HEK293 (cell line): ENCODE measurements at regions not wholly inside any gene's neighbourhood (a gene's known extent, or its start where the extent isn't known, plus 50 kb on each side); places are given as distances from the start of the nearest gene placed in this dataset.
A peak's percentile ranks its signal among the peaks of the same experiment; 100 is the strongest.

Experiments used
- CTCF ChIA-PET: fragments of 350-600 bp; formaldehyde crosslinking; extraction: SDS; loops from one replicate; lab custom pipeline; 2021; ENCODE audit warnings: antibody characterized with exemption; lab: Yijun Ruan, JAX
- POLR2A ChIA-PET: fragments of 300-600 bp; formaldehyde crosslinking; extraction: SDS; loops from one replicate; lab custom pipeline; 2020; ENCODE audit warnings: antibody characterized with exemption, inconsistent platforms; lab: Yijun Ruan, JAX
- H3K27ac ChIP-seq: fragments of 200-500 bp; sonication (Bioruptor generic); 2 replicates; pipeline ENCODE4 v1.5.1; 2014; ENCODE audit warnings: low read depth, low read length, control low read depth, inconsistent platforms; ENCODE audit errors: extremely low read depth
- H3K36me3 ChIP-seq, 2 experiments: fragments of 200-500 bp in 1 of 2; sonication (Bioruptor generic) in 1 of 2; 1 replicate in 1 of 2; 2 replicates in 1 of 2; pipeline ENCODE4 v1.5.1; 2014 to 2017; ENCODE audit warnings: inconsistent platforms in 2 of 2, low read length in 2 of 2; ENCODE audit not compliant: control insufficient read depth in 2 of 2, insufficient read depth in 1 of 2
- H3K4me1 ChIP-seq: fragments of 200-500 bp; sonication (Bioruptor generic); 2 replicates; pipeline ENCODE4 v1.5.1; 2014; ENCODE audit warnings: mild to moderate bottlenecking, low read length, inconsistent platforms; ENCODE audit not compliant: control insufficient read depth, insufficient read depth
- H3K4me3 ChIP-seq: 2 replicates; pipeline ENCODE4 v1.5.1; 2011; ENCODE audit warnings: low read depth, mild to moderate bottlenecking, control low read depth, low read length, moderate library complexity
- H3K9me3 ChIP-seq: fragments of 200-500 bp; sonication (Bioruptor generic); 2 replicates; pipeline ENCODE4 v1.5.1; 2014; ENCODE audit warnings: low read depth, low read length, inconsistent platforms; ENCODE audit not compliant: control insufficient read depth, insufficient read depth
- BCL11A ChIP-seq: fragments of 450-650 bp; formaldehyde crosslinking; IDR thresholded peaks from 2 replicates; pipeline ENCODE4 v1.5.1; 2016; ENCODE audit warnings: low read depth, missing biosample characterization, missing genetic modification characterization
- KLF1 ChIP-seq: fragments of 450-650 bp; formaldehyde crosslinking; IDR thresholded peaks from 2 replicates; pipeline ENCODE4 v1.5.1; 2016; ENCODE audit warnings: missing biosample characterization, missing genetic modification characterization
- KLF7 ChIP-seq: fragments of 450-650 bp; formaldehyde crosslinking; IDR thresholded peaks from 2 replicates; pipeline ENCODE4 v1.5.1; 2016; ENCODE audit warnings: missing biosample characterization, missing genetic modification characterization, borderline replicate concordance
- RBAK ChIP-seq: fragments of 450-650 bp; formaldehyde crosslinking; IDR thresholded peaks from 2 replicates; pipeline ENCODE4 v1.5.1; 2016; ENCODE audit warnings: missing biosample characterization, missing genetic modification characterization
- SCRT2 ChIP-seq: fragments of 450-650 bp; formaldehyde crosslinking; IDR thresholded peaks from 2 replicates; pipeline ENCODE4 v1.5.1; 2016; ENCODE audit warnings: missing biosample characterization, missing genetic modification characterization
- YY1 ChIP-seq: fragments of 450-650 bp; formaldehyde crosslinking; IDR thresholded peaks from 2 replicates; pipeline ENCODE4 v1.5.1; 2018; ENCODE audit warnings: missing biosample characterization, missing genetic modification characterization
- ZBTB1 ChIP-seq: fragments of 450-650 bp; formaldehyde crosslinking; IDR thresholded peaks from 2 replicates; pipeline ENCODE4 v1.5.1; 2016; ENCODE audit warnings: missing biosample characterization, missing genetic modification characterization
- ZBTB11 ChIP-seq: fragments of 450-650 bp; formaldehyde crosslinking; conservative IDR thresholded peaks from 2 replicates; pipeline ENCODE4 v1.5.1; 2016; ENCODE audit warnings: low read depth, missing biosample characterization, missing genetic modification characterization
- ZNF16 ChIP-seq: fragments of 450-650 bp; formaldehyde crosslinking; IDR thresholded peaks from 2 replicates; pipeline ENCODE4 v1.5.1; 2016; ENCODE audit warnings: low read depth, missing biosample characterization, missing genetic modification characterization
- ZNF169 ChIP-seq: fragments of 450-650 bp; formaldehyde crosslinking; IDR thresholded peaks from 2 replicates; pipeline ENCODE4 v1.5.1; 2016; ENCODE audit warnings: missing biosample characterization, missing genetic modification characterization
- ZNF19 ChIP-seq: fragments of 450-650 bp; formaldehyde crosslinking; IDR thresholded peaks from 2 replicates; pipeline ENCODE4; 2016; ENCODE audit warnings: missing biosample characterization, missing genetic modification characterization, low read depth
- ZNF223 ChIP-seq: fragments of 450-650 bp; formaldehyde crosslinking; IDR thresholded peaks from 2 replicates; pipeline ENCODE4 v1.5.1; 2016; ENCODE audit warnings: missing biosample characterization, missing genetic modification characterization
- ZNF23 ChIP-seq: fragments of 450-650 bp; formaldehyde crosslinking; IDR thresholded peaks from 2 replicates; pipeline ENCODE4 v1.5.1; 2016; ENCODE audit warnings: missing biosample characterization, missing genetic modification characterization, borderline replicate concordance
- ZNF24 ChIP-seq: fragments of 450-650 bp; formaldehyde crosslinking; IDR thresholded peaks from 2 replicates; pipeline ENCODE4 v1.5.1; 2016; ENCODE audit warnings: missing biosample characterization, missing genetic modification characterization
- ZNF266 ChIP-seq: fragments of 450-650 bp; formaldehyde crosslinking; IDR thresholded peaks from 2 replicates; pipeline ENCODE4 v1.5.1; 2016; ENCODE audit warnings: missing biosample characterization, missing genetic modification characterization, low read depth
- ZNF311 ChIP-seq: fragments of 450-650 bp; formaldehyde crosslinking; IDR thresholded peaks from 2 replicates; pipeline ENCODE4 v1.5.1; 2017; ENCODE audit warnings: missing biosample characterization, missing genetic modification characterization, borderline replicate concordance
- ZNF324 ChIP-seq: fragments of 450-650 bp; formaldehyde crosslinking; IDR thresholded peaks from 2 replicates; pipeline ENCODE4 v1.5.1; 2016; ENCODE audit warnings: missing biosample characterization, missing genetic modification characterization
- ZNF350 ChIP-seq: fragments of 450-650 bp; formaldehyde crosslinking; IDR thresholded peaks from 2 replicates; pipeline ENCODE4 v1.5.0; 2017; ENCODE audit warnings: missing biosample characterization, mild to moderate bottlenecking, missing genetic modification characterization
- ZNF610 ChIP-seq: fragments of 450-650 bp; formaldehyde crosslinking; IDR thresholded peaks from 2 replicates; pipeline ENCODE4 v1.5.1; 2016; ENCODE audit warnings: missing biosample characterization, missing genetic modification characterization, borderline replicate concordance
- ZNF677 ChIP-seq: fragments of 450-650 bp; IDR thresholded peaks from 2 replicates; pipeline ENCODE4 v1.5.0; 2018; ENCODE audit warnings: missing biosample characterization, mild to moderate bottlenecking, missing genetic modification characterization, moderate library complexity
- ZNF777 ChIP-seq: fragments of 450-650 bp; formaldehyde crosslinking; IDR thresholded peaks from 2 replicates; pipeline ENCODE4 v1.5.1; 2017; ENCODE audit warnings: missing biosample characterization, missing genetic modification characterization, borderline replicate concordance
- ZSCAN23 ChIP-seq: fragments of 450-650 bp; formaldehyde crosslinking; IDR thresholded peaks from 2 replicates; pipeline ENCODE4 v1.5.1; 2016; ENCODE audit warnings: missing biosample characterization, missing genetic modification characterization
- TF ChIP-seq, protein P1 (sequence below): fragments of 450-650 bp; formaldehyde crosslinking; IDR thresholded peaks from 2 replicates; pipeline ENCODE4 v1.5.1; 2016; ENCODE audit warnings: missing biosample characterization, missing genetic modification characterization

- no peak for TF ChIP-seq ZNF223
- no peak for TF ChIP-seq KLF1
- TF ChIP-seq ZNF777 (tag by site-specific recombination): no peak
- no peak for TF ChIP-seq ZNF677 (tag by site-specific recombination)
- no peak for TF ChIP-seq ZNF311 (tag by site-specific recombination)
- Histone ChIP-seq H3K27ac (no peak overlapping the region), H3K9me3 (no peaks in the 10 kb centered on the region), H3K4me1 (no peaks in the 10 kb centered on the region), H3K36me3 (no peaks in the 10 kb centered on the region), H3K4me3 (no peak overlapping the region)
- ChIA-PET POLR2A (no interaction called here), CTCF (no interaction called here)
Observed at GRCh38 chr15:69696946-69697345, 244.3 kb downstream of the RPLP1 start.

DNA sequence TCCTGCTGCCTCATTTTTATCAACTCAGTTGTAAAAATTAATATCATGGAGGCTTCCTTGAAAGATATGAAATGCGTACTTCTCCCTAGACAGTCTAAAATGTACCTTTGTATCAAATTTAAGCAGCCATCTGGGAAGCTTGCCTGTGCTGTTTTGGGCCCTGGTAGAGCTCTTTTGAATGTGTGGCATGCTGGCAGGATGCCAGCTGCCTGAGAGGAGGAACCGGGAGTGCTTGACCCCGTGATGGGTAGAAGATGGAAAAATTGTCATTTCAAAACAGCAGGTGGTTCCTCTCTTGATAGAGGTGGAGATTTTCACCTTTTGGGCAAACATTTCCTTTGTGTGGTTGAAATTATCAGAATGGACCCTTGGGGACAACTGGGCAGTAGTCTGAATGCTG is 245.3 kb downstream of the RPLP1 start:
- no peaks in the 10 kb centered on the region for H3K36me3 ChIP-seq
- ChIA-PET POLR2A (no interaction called here), CTCF (no interaction called here)
- TF ChIP-seq ZNF23 (tag by site-specific recombination): no peak
- TF ChIP-seq ZNF350: 0 out of 2 replicates have a peak, but pooled peaks have one; percentile 37
- H3K4me3 ChIP-seq: no peak overlapping the region
- no peaks in the 10 kb centered on the region for H3K4me1 ChIP-seq
- no peaks in the 10 kb centered on the region for H3K9me3 ChIP-seq
- H3K27ac ChIP-seq: no peak overlapping the region

GRCh38 chr15:69699096-69699495 is 246.5 kb downstream of the RPLP1 start:
- Histone ChIP-seq H3K36me3 (no peaks in the 10 kb centered on the region), H3K4me3 (no peak overlapping the region), H3K4me1 (no peaks in the 10 kb centered on the region), H3K27ac (no peak overlapping the region), H3K9me3 (no peaks in the 10 kb centered on the region)
- POLR2A ChIA-PET: no interaction called here
- CTCF ChIA-PET: no interaction called here
- TF ChIP-seq ZBTB1 (tag by site-specific recombination) (no peak), ZNF169 (tag by site-specific recombination) (no peak), ZNF24 (tag by site-specific recombination) (no peak), YY1 (tag by site-specific recombination) (no peak), ZNF16 (tag by site-specific recombination) (no peak), ZNF19 (no peak), ZNF324 (tag by site-specific recombination) (no peak), ZSCAN23 (tag by site-specific recombination) (no peak), SCRT2 (tag by site-specific recombination) (no peak), ZNF266 (tag by site-specific recombination) (no peak), KLF7 (tag by site-specific recombination) (no peak), BCL11A (tag by site-specific recombination) (no peak), ZBTB11 (tag by site-specific recombination) (no peak), ZNF610 (tag by site-specific recombination) (no peak), RBAK (no peak)
- TF ChIP-seq, protein P1, sequence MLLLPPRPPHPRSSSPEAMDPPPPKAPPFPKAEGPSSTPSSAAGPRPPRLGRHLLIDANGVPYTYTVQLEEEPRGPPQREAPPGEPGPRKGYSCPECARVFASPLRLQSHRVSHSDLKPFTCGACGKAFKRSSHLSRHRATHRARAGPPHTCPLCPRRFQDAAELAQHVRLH: no peak
- TF ChIP-seq, all 188 proteins: peak for 0
